Activated B cell treated with CpG ODN at 0.5 μM for 24 hours (primary cell): ENCODE measurements at regions not wholly inside any gene's neighbourhood (a gene's known extent, or its start where the extent isn't known, plus 50 kb on each side); places are given as distances from the start of the nearest gene placed in this dataset.
"Not testable (repeated sequence)": the region's sequence is repeated elsewhere in the genome, so short reads cannot be mapped to it uniquely, and the experiment has no call there.

Source experiments
- ATAC-seq: fragments of 200-7000 bp; cut with Tn5 transposase; one replicate; pipeline ENCODE4 v1.10.0; 2021; ENCODE audit warnings: low read depth, mild to moderate bottlenecking, moderate library complexity
- CTCF ChIA-PET: fragments of 350-600 bp; sonication (Branson Sonifier 250); formaldehyde crosslinking; loops from one replicate; lab custom pipeline; 2021; ENCODE audit warnings: antibody characterized with exemption; lab: Charles Lee
- POLR2A ChIA-PET: fragments of 350-600 bp; sonication (Branson Sonifier 250); formaldehyde crosslinking; loops from one replicate; lab custom pipeline; 2021; ENCODE audit warnings: antibody characterized with exemption; lab: Charles Lee
- DNase-seq: peaks from one replicate; pipeline ENCODE4 v3.0.0; 2022
- H3K27ac Mint-ChIP-seq: one replicate; pipeline ENCODE4 v1.8.0; 2020; ENCODE audit warnings: mixed read lengths
- H3K27me3 Mint-ChIP-seq: one replicate; pipeline ENCODE4 v1.8.0; 2021; ENCODE audit warnings: mixed read lengths
- H3K36me3 Mint-ChIP-seq: one replicate; pipeline ENCODE4 v1.8.0; 2021; ENCODE audit warnings: low read depth, mixed read lengths
- H3K4me1 Mint-ChIP-seq: one replicate; pipeline ENCODE4 v1.8.0; 2021; ENCODE audit warnings: mixed read lengths
- H3K4me3 Mint-ChIP-seq: one replicate; pipeline ENCODE4 v1.8.0; 2020; ENCODE audit warnings: mild to moderate bottlenecking, mixed read lengths
- H3K9me3 Mint-ChIP-seq: one replicate; pipeline ENCODE4 v1.8.0; 2020; ENCODE audit warnings: mixed read lengths
- intact Hi-C: fragments of 100-400 bp; cut with micrococcal nuclease; formaldehyde crosslinking; loops from one replicate; pipeline ENCODE4 v1.15.1; 2024
- TF ChIP-seq, protein P1 (sequence below): fragments of 200-600 bp; IDR thresholded peaks from one replicate; pipeline ENCODE4 v1.8.0; 2022; ENCODE audit warnings: antibody characterized with exemption, mild to moderate bottlenecking

GRCh38 chr4:188400451-188400850 lies 261.2 kb downstream of the TRIML1 start:
- DNase-seq: no peak
- H3K4me3 Mint-ChIP-seq: no peak overlapping the region
- CTCF ChIA-PET: no interaction called here
- no peak overlapping the region for H3K27ac Mint-ChIP-seq
- ATAC-seq: no peak
- intact Hi-C loops: no loop called here
- H3K9me3 Mint-ChIP-seq: no peaks in the 10 kb centered on the region
- no peaks in the 10 kb centered on the region for H3K4me1 Mint-ChIP-seq
- TF ChIP-seq, protein P1, sequence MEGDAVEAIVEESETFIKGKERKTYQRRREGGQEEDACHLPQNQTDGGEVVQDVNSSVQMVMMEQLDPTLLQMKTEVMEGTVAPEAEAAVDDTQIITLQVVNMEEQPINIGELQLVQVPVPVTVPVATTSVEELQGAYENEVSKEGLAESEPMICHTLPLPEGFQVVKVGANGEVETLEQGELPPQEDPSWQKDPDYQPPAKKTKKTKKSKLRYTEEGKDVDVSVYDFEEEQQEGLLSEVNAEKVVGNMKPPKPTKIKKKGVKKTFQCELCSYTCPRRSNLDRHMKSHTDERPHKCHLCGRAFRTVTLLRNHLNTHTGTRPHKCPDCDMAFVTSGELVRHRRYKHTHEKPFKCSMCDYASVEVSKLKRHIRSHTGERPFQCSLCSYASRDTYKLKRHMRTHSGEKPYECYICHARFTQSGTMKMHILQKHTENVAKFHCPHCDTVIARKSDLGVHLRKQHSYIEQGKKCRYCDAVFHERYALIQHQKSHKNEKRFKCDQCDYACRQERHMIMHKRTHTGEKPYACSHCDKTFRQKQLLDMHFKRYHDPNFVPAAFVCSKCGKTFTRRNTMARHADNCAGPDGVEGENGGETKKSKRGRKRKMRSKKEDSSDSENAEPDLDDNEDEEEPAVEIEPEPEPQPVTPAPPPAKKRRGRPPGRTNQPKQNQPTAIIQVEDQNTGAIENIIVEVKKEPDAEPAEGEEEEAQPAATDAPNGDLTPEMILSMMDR: no peak
- no peaks in the 10 kb centered on the region for H3K27me3 Mint-ChIP-seq
- POLR2A ChIA-PET: no interaction called here
- H3K36me3 Mint-ChIP-seq: no peaks in the 10 kb centered on the region

DNA sequence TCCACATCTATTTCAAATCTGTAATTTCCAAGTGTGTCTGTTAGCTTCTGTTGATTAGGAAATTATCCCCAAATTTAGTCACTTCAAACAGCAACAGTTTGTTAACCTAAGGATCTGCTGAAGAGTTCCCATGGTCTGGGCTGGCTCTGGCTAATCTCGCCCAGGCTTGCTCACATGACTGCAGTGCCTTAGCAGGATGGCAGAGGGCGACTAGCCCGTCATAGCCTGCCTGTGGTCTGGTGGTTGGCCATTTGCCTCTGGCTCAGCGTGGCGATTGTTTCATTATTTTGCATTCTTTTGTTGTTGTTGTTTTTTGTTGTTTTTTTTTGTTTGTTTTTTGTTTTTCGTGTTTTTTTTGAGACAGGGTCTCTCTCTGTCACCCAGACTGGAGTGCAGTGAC lies 264.0 kb downstream of the TRIML1 start:
- H3K36me3 Mint-ChIP-seq: no peaks in the 10 kb centered on the region
- no peak for ATAC-seq
- no peak overlapping the region for H3K27ac Mint-ChIP-seq
- POLR2A ChIA-PET: no interaction called here
- CTCF ChIA-PET: no interaction called here
- H3K4me3 Mint-ChIP-seq: no peak overlapping the region
- TF ChIP-seq, protein P1: no peak
- H3K27me3 Mint-ChIP-seq: no peaks in the 10 kb centered on the region
- no peaks in the 10 kb centered on the region for H3K9me3 Mint-ChIP-seq
- no peaks in the 10 kb centered on the region for H3K4me1 Mint-ChIP-seq
- no peak for DNase-seq
- intact Hi-C loops: no loop called here

- CTCF ChIA-PET, intact Hi-C loops, H3K27ac Mint-ChIP-seq, H3K36me3 Mint-ChIP-seq, H3K27me3 Mint-ChIP-seq, DNase-seq, POLR2A ChIA-PET, H3K4me3 Mint-ChIP-seq, H3K4me1 Mint-ChIP-seq, H3K9me3 Mint-ChIP-seq, ATAC-seq: not testable (repeated sequence)
These were observed 266.0 kb downstream of the TRIML1 start for GRCh38 chr4:188405071-188405835.

GRCh38 chr4:188408244-188409030 lies 269.2 kb downstream of the TRIML1 start:
- ChIA-PET POLR2A (no interaction called here), CTCF (no interaction called here)
- TF ChIP-seq, protein P1: no peak
- H3K27ac Mint-ChIP-seq: no peak overlapping the region
- DNase-seq: no peak
- no peak for ATAC-seq
- H3K36me3 Mint-ChIP-seq: no peaks in the 10 kb centered on the region
- peaks cover 6% of the 10 kb centered on the region for H3K9me3 Mint-ChIP-seq
- H3K4me1 Mint-ChIP-seq: no peaks in the 10 kb centered on the region
- no peaks in the 10 kb centered on the region for H3K27me3 Mint-ChIP-seq
- H3K4me3 Mint-ChIP-seq: no peak overlapping the region
- intact Hi-C loops: no loop called here

- no peak overlapping the region for H3K4me3 Mint-ChIP-seq
- no peak for ATAC-seq
- ChIA-PET POLR2A (no interaction called here), CTCF (no interaction called here)
- intact Hi-C loops: no loop called here
- TF ChIP-seq, protein P1: no peak
- H3K9me3 Mint-ChIP-seq: peaks cover 8% of the 10 kb centered on the region
- no peaks in the 10 kb centered on the region for H3K27me3 Mint-ChIP-seq
- H3K4me1 Mint-ChIP-seq: no peaks in the 10 kb centered on the region
- H3K27ac Mint-ChIP-seq: no peak overlapping the region
- no peak for DNase-seq
- no peaks in the 10 kb centered on the region for H3K36me3 Mint-ChIP-seq
These were observed 270.6 kb downstream of the TRIML1 start for GRCh38 chr4:188409851-188410250.
